Fibroblast of lung (primary cell): ENCODE measurements at regions not wholly inside any gene's neighbourhood (a gene's known extent, or its start where the extent isn't known, plus 50 kb on each side); places are given as distances from the start of the nearest gene placed in this dataset.

Experiments
- DNase-seq, 2 donors: peaks; one replicate each; pipeline versions ENCODE4 v3.0.0 to v3.0.0-alpha.2; 2010; ENCODE audit warnings: low read depth in 2 of 2
- H2AFZ ChIP-seq: 2 replicates; pipeline ENCODE4 v1.5.1; 2012; ENCODE audit warnings: low read length, control low read depth, inconsistent platforms
- H3K27ac ChIP-seq: 2 replicates; pipeline ENCODE4 v1.5.1; 2011; ENCODE audit warnings: low read length, control low read depth; ENCODE audit not compliant: insufficient read depth
- H3K27me3 ChIP-seq: 2 replicates; pipeline ENCODE4 v1.5.1; 2011; ENCODE audit warnings: mild to moderate bottlenecking, low read length; ENCODE audit not compliant: control insufficient read depth, insufficient read depth
- H3K36me3 ChIP-seq: 2 replicates; pipeline ENCODE4 v1.5.1; 2011; ENCODE audit warnings: low read length; ENCODE audit not compliant: control insufficient read depth, insufficient read depth
- H3K4me1 ChIP-seq: 2 replicates; pipeline ENCODE4 v1.5.1; 2011; ENCODE audit warnings: low read length; ENCODE audit not compliant: control insufficient read depth, insufficient read depth; ENCODE audit errors: extremely low read depth
- H3K4me2 ChIP-seq: 2 replicates; pipeline ENCODE4 v1.5.1; 2011; ENCODE audit warnings: low read length, control low read depth; ENCODE audit not compliant: insufficient read depth; ENCODE audit errors: extremely low read depth
- H3K4me3 ChIP-seq, 4 experiments: fragments of 200-600 bp in 1 of 4; sonication (generic) in 1 of 4; replicated peaks in 1 of 4; 2 replicates each; pipeline ENCODE4 v1.5.1; 2011 to 2016; ENCODE audit warnings: low read length in 4 of 4, low read depth in 3 of 4, mild to moderate bottlenecking in 3 of 4, control low read depth in 2 of 4, inconsistent platforms in 1 of 4, mixed read lengths in 1 of 4; ENCODE audit not compliant: insufficient read depth in 1 of 4; ENCODE audit errors: control extremely low read depth in 1 of 4
- H3K79me2 ChIP-seq: 2 replicates; pipeline ENCODE4 v1.5.1; 2012; ENCODE audit warnings: mild to moderate bottlenecking, low read length, inconsistent platforms; ENCODE audit not compliant: control insufficient read depth, insufficient read depth
- H3K9ac ChIP-seq: 2 replicates; pipeline ENCODE4 v1.5.1; 2011; ENCODE audit warnings: mild to moderate bottlenecking, low read length, control low read depth; ENCODE audit not compliant: insufficient read depth
- H3K9me3 ChIP-seq: 2 replicates; pipeline ENCODE4 v1.5.1; 2012; ENCODE audit warnings: low read depth, low read length; ENCODE audit not compliant: control insufficient read depth, insufficient read depth
- H4K20me1 ChIP-seq: 2 replicates; pipeline ENCODE4 v1.5.1; 2011; ENCODE audit warnings: low read length; ENCODE audit not compliant: control insufficient read depth, insufficient read depth; ENCODE audit errors: extremely low read depth
- CTCF ChIP-seq, 2 donors: IDR thresholded peaks in 1 of 2; conservative IDR thresholded peaks in 1 of 2; 1 replicate in 1 of 2; 2 replicates in 1 of 2; pipeline ENCODE4 v1.5.1; 2011 to 2012; ENCODE audit warnings: low read length in 2 of 2, control low read depth in 1 of 2, inconsistent platforms in 1 of 2, low read depth in 1 of 2, mild to moderate bottlenecking in 1 of 2
- EZH2 ChIP-seq: IDR thresholded peaks from 2 replicates; pipeline ENCODE4 v1.5.1; 2012; ENCODE audit warnings: low read length, control low read depth, mild to moderate bottlenecking; ENCODE audit errors: missing control alignments

- TF ChIP-seq EZH2 (no peak), CTCF (conservative IDR thresholded peaks at IDR 0.05 in 1 of 2, IDR thresholded peaks at IDR 0.05 in 1 of 2; ENCODE audit: low read depth in 1 of 2, low read length in 2 of 2) (no peak)
- Histone ChIP-seq H4K20me1 (no peaks in the 10 kb centered on the region), H3K27ac (no peak overlapping the region), H3K27me3 (no peaks in the 10 kb centered on the region), H3K9ac (no peak overlapping the region), H3K4me1 (no peaks in the 10 kb centered on the region), H2AFZ (no peak overlapping the region), H3K36me3 (no peaks in the 10 kb centered on the region), H3K9me3 (no peaks in the 10 kb centered on the region), H3K4me2 (no peak overlapping the region), H3K79me2 (no peaks in the 10 kb centered on the region), H3K4me3 (no peak overlapping the region)
- no peak for DNase-seq
Measured at GRCh38 chr11:45449036-45449601, 163.0 kb upstream of the SYT13 start.

- H3K9me3 ChIP-seq: no peaks in the 10 kb centered on the region
- no peaks in the 10 kb centered on the region for H4K20me1 ChIP-seq
- no peaks in the 10 kb centered on the region for H3K27me3 ChIP-seq
- no peak for DNase-seq
- H2AFZ ChIP-seq: no peak overlapping the region
- H3K4me3 ChIP-seq: no peak overlapping the region
- H3K36me3 ChIP-seq: no peaks in the 10 kb centered on the region
- no peak overlapping the region for H3K27ac ChIP-seq
- H3K4me2 ChIP-seq: no peak overlapping the region
- no peaks in the 10 kb centered on the region for H3K79me2 ChIP-seq
- H3K4me1 ChIP-seq: no peaks in the 10 kb centered on the region
- no peak for TF ChIP-seq CTCF (conservative IDR thresholded peaks at IDR 0.05 in 1 of 2, IDR thresholded peaks at IDR 0.05 in 1 of 2; ENCODE audit: low read depth in 1 of 2, low read length in 2 of 2)
- TF ChIP-seq EZH2: no peak
- H3K9ac ChIP-seq: no peak overlapping the region
Measured at GRCh38 chr11:45448561-45448960, 162.4 kb upstream of the SYT13 start.

GRCh38 chr11:45446998-45447397, 160.9 kb upstream of the SYT13 start:
- no peaks in the 10 kb centered on the region for H3K36me3 ChIP-seq
- H3K9ac ChIP-seq: no peak overlapping the region
- no peak overlapping the region for H3K4me2 ChIP-seq
- DNase-seq: no peak
- H3K9me3 ChIP-seq: no peaks in the 10 kb centered on the region
- no peak for TF ChIP-seq CTCF (conservative IDR thresholded peaks at IDR 0.05 in 1 of 2, IDR thresholded peaks at IDR 0.05 in 1 of 2; ENCODE audit: low read depth in 1 of 2, low read length in 2 of 2)
- TF ChIP-seq EZH2: no peak
- H3K4me3 ChIP-seq: no peak overlapping the region
- H3K27ac ChIP-seq: no peak overlapping the region
- H4K20me1 ChIP-seq: no peaks in the 10 kb centered on the region
- H3K79me2 ChIP-seq: no peaks in the 10 kb centered on the region
- no peak overlapping the region for H2AFZ ChIP-seq
- no peaks in the 10 kb centered on the region for H3K27me3 ChIP-seq
- H3K4me1 ChIP-seq: no peaks in the 10 kb centered on the region
